Mesendoderm (in vitro differentiated cells): ENCODE measurements at regions not wholly inside any gene's neighbourhood (a gene's known extent, or its start where the extent isn't known, plus 50 kb on each side); places are given as distances from the start of the nearest gene placed in this dataset.
A peak's percentile ranks its signal among the peaks of the same experiment; 100 is the strongest.

ENCODE experiments used
- DNase-seq: peaks from one replicate; pipeline ENCODE4 v3.0.0; 2013
- H2AK5ac ChIP-seq: 2 replicates; pipeline ENCODE4 v1.6.1; 2013; ENCODE audit warnings: low read length, inconsistent platforms
- H2BK120ac ChIP-seq: 2 replicates; pipeline ENCODE4 v1.6.1; 2013; ENCODE audit warnings: low read depth, mild to moderate bottlenecking, low read length, moderate library complexity, mixed read lengths
- H2BK15ac ChIP-seq: replicated peaks from 2 replicates; pipeline ENCODE4 v1.6.1; 2013; ENCODE audit warnings: low read depth, mild to moderate bottlenecking, moderate library complexity
- H2BK5ac ChIP-seq: 2 replicates; pipeline ENCODE4 v1.6.1; 2013; ENCODE audit warnings: low read length, inconsistent platforms
- H3K18ac ChIP-seq: 2 replicates; pipeline ENCODE4 v1.6.1; 2013; ENCODE audit warnings: mild to moderate bottlenecking, low read length, mixed read lengths
- H3K23ac ChIP-seq: one replicate; pipeline ENCODE4 v1.6.1; 2013; ENCODE audit warnings: low read length
- H3K27ac ChIP-seq: 2 replicates; pipeline ENCODE4 v1.5.1; 2013; ENCODE audit warnings: low read depth, mild to moderate bottlenecking, inconsistent platforms, low read length, moderate library complexity
- H3K27me3 ChIP-seq: 2 replicates; pipeline ENCODE4 v1.6.1; 2013; ENCODE audit warnings: low read length, control low read depth, mild to moderate bottlenecking, inconsistent platforms; ENCODE audit not compliant: insufficient read depth, poor library complexity
- H3K36me3 ChIP-seq: 2 replicates; pipeline ENCODE4 v1.6.1; 2013; ENCODE audit warnings: low read length, inconsistent platforms; ENCODE audit not compliant: control insufficient read depth, insufficient read depth
- H3K4ac ChIP-seq: one replicate; pipeline ENCODE4 v1.6.1; 2013; ENCODE audit warnings: low read depth, mild to moderate bottlenecking, low read length, moderate library complexity
- H3K4me1 ChIP-seq: 2 replicates; pipeline ENCODE4 v1.6.1; 2013; ENCODE audit warnings: low read depth, low read length, inconsistent platforms; ENCODE audit not compliant: control insufficient read depth
- H3K4me2 ChIP-seq: 2 replicates; pipeline ENCODE4 v1.6.1; 2013; ENCODE audit warnings: low read length
- H3K4me3 ChIP-seq: 2 replicates; pipeline ENCODE4 v1.5.1; 2013; ENCODE audit warnings: mild to moderate bottlenecking, low read length
- H3K56ac ChIP-seq: one replicate; pipeline ENCODE4 v1.6.1; 2013; ENCODE audit warnings: low read length
- H3K79me1 ChIP-seq: 2 replicates; pipeline ENCODE4 v1.6.1; 2013; ENCODE audit warnings: low read length, inconsistent platforms
- H3K79me2 ChIP-seq: 2 replicates; pipeline ENCODE4 v1.6.1; 2013; ENCODE audit warnings: mild to moderate bottlenecking, low read length; ENCODE audit not compliant: control insufficient read depth, insufficient read depth
- H3K9ac ChIP-seq: 2 replicates; pipeline ENCODE4 v1.6.1; 2013; ENCODE audit warnings: low read length, inconsistent platforms
- H4K5ac ChIP-seq: one replicate; pipeline ENCODE4 v1.6.1; 2013; ENCODE audit warnings: low read length
- H4K8ac ChIP-seq: one replicate; pipeline ENCODE4 v1.6.1; 2013; ENCODE audit warnings: low read depth, mild to moderate bottlenecking, control low read depth, low read length, moderate library complexity
- whole genome bisulfite sequencing: extraction: QIAGEN DNeasy Blood & Tissue Kit; methylation state at CpG from one replicate; pipeline ENCODE4 v1.1.7; 2013; ENCODE audit warnings: low lambda C conversion rate, missing lambda C conversion rate; ENCODE audit not compliant: insufficient coverage; ENCODE audit errors: extremely low coverage; 5-methylcytosine and 5-hydroxymethylcytosine counted together

DNA sequence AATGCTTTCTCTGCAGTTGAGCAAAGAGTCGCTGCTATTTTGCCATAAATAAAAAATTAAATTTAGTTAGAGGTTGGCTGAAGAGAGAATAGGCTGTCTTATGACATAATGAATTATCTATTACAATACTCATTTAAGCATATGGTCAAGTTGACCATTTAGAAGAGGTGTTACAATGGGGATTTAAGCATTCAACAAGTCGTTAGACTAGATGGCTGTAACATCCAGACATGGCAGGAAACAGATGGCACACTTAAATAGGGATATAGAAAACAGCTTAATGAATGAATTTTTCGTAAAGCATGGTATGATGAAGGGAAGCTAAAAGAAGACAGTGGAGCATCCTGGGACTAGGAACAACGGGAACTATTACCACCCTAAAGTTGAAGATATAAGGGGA, 160.3 kb upstream of the PTPRD start:
- Histone ChIP-seq H2BK5ac (no peak overlapping the region), H3K27me3 (no peaks in the 10 kb centered on the region), H3K23ac (no peak overlapping the region), H4K8ac (no peak overlapping the region), H4K5ac (no peak overlapping the region), H3K79me2 (no peaks in the 10 kb centered on the region), H3K9ac (no peak overlapping the region), H3K18ac (no peak overlapping the region), H3K4me2 (no peak overlapping the region), H3K36me3 (no peaks in the 10 kb centered on the region), H3K4me3 (no peak overlapping the region), H3K4me1 (no peaks in the 10 kb centered on the region), H3K56ac (no peak overlapping the region), H3K4ac (no peak overlapping the region), H2AK5ac (no peak overlapping the region), H2BK15ac (no peak overlapping the region), H3K27ac (no peak overlapping the region), H2BK120ac (no peak overlapping the region), H3K79me1 (no peaks in the 10 kb centered on the region)
- no CpG with 5 or more reads among the region's 4 CpGs for WGBS
- DNase-seq: no peak

DNA sequence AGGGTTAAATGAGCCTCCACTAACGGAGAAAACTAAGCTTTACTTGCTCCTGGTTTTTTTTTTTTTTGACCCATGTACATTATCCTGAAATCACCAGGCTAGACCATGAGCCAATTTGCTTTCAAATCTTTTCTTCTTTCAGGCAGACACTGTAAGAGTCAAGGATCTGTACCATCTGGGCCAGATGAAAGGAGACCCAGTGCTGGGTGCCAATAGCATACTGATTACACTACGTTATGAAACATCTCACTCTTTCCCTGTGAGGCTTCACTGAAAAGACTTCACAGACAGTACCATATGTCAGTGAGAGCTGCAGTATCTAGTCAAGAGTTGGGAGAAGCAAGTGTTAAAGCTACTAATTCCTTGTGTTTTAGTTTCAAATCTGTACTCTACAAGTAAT, 161.2 kb upstream of the PTPRD start:
- H4K5ac ChIP-seq: no peak overlapping the region
- no peaks in the 10 kb centered on the region for H3K36me3 ChIP-seq
- H2BK15ac ChIP-seq: no peak overlapping the region
- no peak overlapping the region for H2BK5ac ChIP-seq
- no peaks in the 10 kb centered on the region for H3K4me1 ChIP-seq
- no peak overlapping the region for H3K4me2 ChIP-seq
- WGBS: no CpG with 5 or more reads among the region's 2 CpGs
- H3K79me1 ChIP-seq: no peaks in the 10 kb centered on the region
- H2AK5ac ChIP-seq: no peak overlapping the region
- H3K9ac ChIP-seq: no peak overlapping the region
- DNase-seq: no peak
- H3K56ac ChIP-seq: no peak overlapping the region
- H3K18ac ChIP-seq: no peak overlapping the region
- H3K27me3 ChIP-seq: no peaks in the 10 kb centered on the region
- H2BK120ac ChIP-seq: no peak overlapping the region
- H3K27ac ChIP-seq: no peak overlapping the region
- H3K4ac ChIP-seq: no peak overlapping the region
- no peak overlapping the region for H3K23ac ChIP-seq
- H4K8ac ChIP-seq: no peak overlapping the region
- H3K4me3 ChIP-seq: no peak overlapping the region
- no peaks in the 10 kb centered on the region for H3K79me2 ChIP-seq

DNA sequence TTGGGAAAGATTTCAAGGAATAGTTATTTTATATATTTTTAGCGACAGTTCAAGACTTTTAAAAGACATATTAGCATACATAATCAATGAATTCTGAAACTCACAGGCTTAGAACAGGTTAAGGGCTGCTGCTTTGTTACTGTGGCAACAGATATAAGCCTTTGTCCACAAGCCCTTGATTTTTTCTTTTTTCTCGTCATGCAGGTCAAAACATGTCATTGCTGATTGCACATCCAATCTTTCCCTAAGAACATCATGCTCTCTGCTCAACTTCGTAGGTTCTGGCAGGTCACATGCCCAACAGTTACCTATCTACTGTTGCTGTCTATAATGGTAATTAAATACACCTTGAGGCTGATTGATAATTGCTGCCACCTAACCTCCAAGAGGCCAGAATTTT, 172.5 kb upstream of the PTPRD start:
- Histone ChIP-seq H2BK15ac (no peak overlapping the region), H3K56ac (no peak overlapping the region), H4K5ac (no peak overlapping the region), H3K23ac (no peak overlapping the region), H3K36me3 (no peaks in the 10 kb centered on the region), H4K8ac (no peak overlapping the region), H2BK120ac (no peak overlapping the region), H3K27ac (no peak overlapping the region), H3K4me1 (no peaks in the 10 kb centered on the region), H3K27me3 (no peaks in the 10 kb centered on the region), H3K9ac (no peak overlapping the region), H2BK5ac (no peak overlapping the region), H2AK5ac (no peak overlapping the region), H3K79me2 (no peaks in the 10 kb centered on the region), H3K4ac (no peak overlapping the region), H3K18ac (no peak overlapping the region), H3K79me1 (no peaks in the 10 kb centered on the region), H3K4me2 (no peak overlapping the region), H3K4me3 (no peak overlapping the region)
- WGBS: no CpG with 5 or more reads among the region's 3 CpGs
- no peak for DNase-seq

DNA sequence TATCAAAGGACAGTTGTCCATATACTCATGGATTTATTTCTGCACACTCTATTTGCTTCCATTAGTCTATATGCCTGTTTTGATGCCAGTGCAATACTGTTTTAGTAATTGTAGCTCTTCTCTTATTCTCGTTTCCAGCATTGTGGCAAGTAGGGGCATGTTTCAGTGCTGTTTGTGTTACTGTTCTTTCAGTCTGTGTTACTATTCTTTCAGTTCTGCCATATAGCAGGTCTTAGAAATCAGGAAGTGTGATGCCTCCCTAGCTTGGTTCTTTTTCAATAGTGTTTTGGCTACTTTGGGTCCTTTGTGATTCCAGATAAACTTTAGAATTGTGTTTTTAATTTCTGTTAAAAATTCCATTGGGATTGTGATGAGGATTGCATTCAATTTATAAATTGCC, 180.5 kb upstream of the PTPRD start:
- Histone ChIP-seq H3K9ac (no peak overlapping the region), H2BK15ac (no peak overlapping the region), H2AK5ac (no peak overlapping the region), H3K27me3 (no peaks in the 10 kb centered on the region), H3K56ac (no peak overlapping the region), H3K23ac (no peak overlapping the region), H4K5ac (no peak overlapping the region), H4K8ac (no peak overlapping the region), H3K36me3 (no peaks in the 10 kb centered on the region), H2BK120ac (no peak overlapping the region), H3K27ac (no peak overlapping the region), H3K4me3 (no peak overlapping the region), H3K79me2 (no peaks in the 10 kb centered on the region), H3K4me2 (no peak overlapping the region), H3K18ac (no peak overlapping the region), H2BK5ac (no peak overlapping the region), H3K4ac (no peak overlapping the region), H3K4me1 (no peaks in the 10 kb centered on the region), H3K79me1 (no peaks in the 10 kb centered on the region)
- DNase-seq: no peak
- no CpG with 5 or more reads among the region's 1 CpG for WGBS

DNA sequence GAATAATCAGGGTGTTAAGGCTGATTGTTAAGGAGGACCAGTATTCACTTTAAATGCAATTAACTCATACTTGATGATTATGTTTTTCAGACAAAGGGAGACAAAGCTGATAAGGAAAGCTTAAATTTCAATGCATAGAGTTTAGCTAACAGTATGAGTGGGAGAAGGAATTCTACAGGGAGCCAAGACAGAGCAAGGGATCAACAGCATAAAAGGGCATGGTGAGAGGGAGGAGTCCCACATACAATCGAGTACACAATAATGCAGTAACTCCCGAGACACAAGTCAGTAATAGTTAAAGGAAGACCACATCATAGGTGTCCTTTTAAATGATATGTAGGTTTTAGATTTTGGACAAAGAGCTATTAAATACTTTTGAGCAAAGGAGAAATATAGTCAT, 191.7 kb upstream of the PTPRD start:
- no peak overlapping the region for H3K27ac ChIP-seq
- no peak overlapping the region for H4K8ac ChIP-seq
- H3K56ac ChIP-seq: no peak overlapping the region
- no peaks in the 10 kb centered on the region for H3K79me2 ChIP-seq
- H3K4ac ChIP-seq: no peak overlapping the region
- H2BK15ac ChIP-seq: no peak overlapping the region
- H4K5ac ChIP-seq: no peak overlapping the region
- no peaks in the 10 kb centered on the region for H3K36me3 ChIP-seq
- no peak overlapping the region for H3K18ac ChIP-seq
- H3K27me3 ChIP-seq: no peaks in the 10 kb centered on the region
- WGBS: no CpG with 5 or more reads among the region's 2 CpGs
- no peak overlapping the region for H3K23ac ChIP-seq
- H2BK5ac ChIP-seq: no peak overlapping the region
- no peaks in the 10 kb centered on the region for H3K79me1 ChIP-seq
- H3K4me1 ChIP-seq: no peaks in the 10 kb centered on the region
- DNase-seq: peak; percentile 34
- H3K9ac ChIP-seq: no peak overlapping the region
- no peak overlapping the region for H3K4me2 ChIP-seq
- H2BK120ac ChIP-seq: no peak overlapping the region
- no peak overlapping the region for H2AK5ac ChIP-seq
- no peak overlapping the region for H3K4me3 ChIP-seq

DNA sequence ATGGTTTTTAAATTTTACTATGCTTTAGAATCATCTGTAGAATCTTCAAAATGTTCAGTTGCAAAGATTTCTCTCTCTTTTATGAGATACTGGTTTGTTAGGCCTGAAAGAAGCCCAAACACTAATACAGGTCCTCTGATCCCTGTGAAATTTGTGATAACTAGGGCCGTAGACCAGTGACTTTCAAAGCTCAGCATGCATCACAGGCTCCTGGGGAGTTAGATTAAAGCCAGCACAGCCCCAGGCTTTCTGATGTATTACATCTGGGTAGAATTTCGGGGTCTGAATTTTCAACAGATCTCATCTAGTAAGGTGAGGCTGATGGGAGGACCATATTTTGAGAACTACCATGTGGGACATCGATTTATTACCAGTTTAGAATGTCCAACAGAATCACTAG, 194.1 kb upstream of the PTPRD start:
- no peak overlapping the region for H3K18ac ChIP-seq
- H3K9ac ChIP-seq: no peak overlapping the region
- H3K56ac ChIP-seq: no peak overlapping the region
- no peak overlapping the region for H2BK120ac ChIP-seq
- H3K36me3 ChIP-seq: no peaks in the 10 kb centered on the region
- H3K4me1 ChIP-seq: no peaks in the 10 kb centered on the region
- H3K4ac ChIP-seq: no peak overlapping the region
- no peak overlapping the region for H3K27ac ChIP-seq
- H2BK5ac ChIP-seq: no peak overlapping the region
- H2AK5ac ChIP-seq: no peak overlapping the region
- WGBS: no CpG with 5 or more reads among the region's 3 CpGs
- H3K79me2 ChIP-seq: no peaks in the 10 kb centered on the region
- H3K27me3 ChIP-seq: no peaks in the 10 kb centered on the region
- DNase-seq: peak; percentile 59
- H2BK15ac ChIP-seq: no peak overlapping the region
- no peak overlapping the region for H4K8ac ChIP-seq
- H4K5ac ChIP-seq: no peak overlapping the region
- no peak overlapping the region for H3K23ac ChIP-seq
- no peak overlapping the region for H3K4me3 ChIP-seq
- H3K4me2 ChIP-seq: no peak overlapping the region
- no peaks in the 10 kb centered on the region for H3K79me1 ChIP-seq
